ENCODE measurements at regions not wholly inside any gene's neighbourhood (a gene's known extent, or its start where the extent isn't known, plus 50 kb on each side); places are given as distances from the start of the nearest gene placed in this dataset.

DNA sequence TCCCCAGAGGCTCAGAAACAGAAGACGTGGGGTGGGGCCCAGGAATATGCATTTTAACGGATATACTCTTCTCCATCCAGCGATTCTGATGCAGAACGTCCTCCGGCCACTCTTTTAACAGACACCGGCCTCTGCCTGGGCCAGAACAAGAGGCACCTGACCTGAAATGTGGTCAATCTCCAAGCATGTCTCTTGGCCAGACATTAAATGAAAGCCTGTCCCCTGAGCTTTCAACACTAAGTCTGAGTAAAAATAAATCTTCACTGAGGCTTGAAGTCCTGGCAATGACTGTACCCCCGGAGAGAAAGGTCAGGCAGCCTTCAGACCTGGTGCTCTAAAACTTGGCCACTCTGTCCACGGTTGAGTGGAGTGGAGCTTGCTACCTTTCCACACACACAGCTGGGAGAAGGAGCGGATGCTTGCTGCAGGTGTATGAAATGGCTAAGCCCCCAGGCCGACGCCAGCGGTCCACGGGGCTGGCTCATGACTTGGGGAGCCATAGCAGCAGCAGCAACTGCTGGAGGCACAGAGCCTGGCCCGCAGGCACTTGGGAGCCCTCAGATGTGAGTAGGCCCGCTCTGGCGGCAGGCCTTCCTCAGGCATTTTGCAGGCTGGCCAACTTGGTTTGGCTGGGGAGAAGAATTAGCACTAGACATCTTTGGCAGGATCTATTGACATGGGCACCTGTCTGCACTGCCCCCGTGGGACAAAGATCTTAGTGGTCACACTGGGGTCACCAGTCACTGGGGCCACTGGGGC lies 79.7 kb downstream of the TMEM17 start:
- H3K27ac ChIP-seq, result no peak overlapping the region
- no peak for TF ChIP-seq CTCF (conservative IDR thresholded peaks at IDR 0.05)

GRCh38 chr2:62425684-62426083 lies 80.3 kb downstream of the TMEM17 start:
- TF ChIP-seq CTCF (conservative IDR thresholded peaks at IDR 0.05), result no peak

DNA sequence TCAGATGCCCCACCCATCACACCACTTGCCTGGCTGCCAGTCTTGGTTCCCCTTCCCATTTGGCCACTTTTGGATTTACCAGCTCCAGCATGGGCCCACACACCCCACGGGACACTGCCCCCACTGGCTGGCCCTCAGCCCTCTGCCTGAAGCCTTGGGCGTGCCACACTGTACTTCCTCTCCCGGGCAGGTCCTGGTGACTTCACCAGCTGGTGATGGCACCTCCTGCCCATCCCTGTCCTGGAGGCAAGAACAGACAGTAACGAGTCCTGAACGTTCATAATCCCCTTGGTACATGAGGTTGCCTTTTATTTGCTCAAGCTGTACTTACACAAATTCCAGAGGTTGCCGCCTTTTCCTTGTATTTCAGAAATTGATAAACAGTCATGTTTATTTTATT lies 81.1 kb downstream of the TMEM17 start:
- TF ChIP-seq CTCF (conservative IDR thresholded peaks at IDR 0.05), result no peak
- no peak overlapping the region for H3K27ac ChIP-seq

More at GRCh38 chr2:62425684-62426083, 80.3 kb downstream of the TMEM17 start:
- no peak overlapping the region for H3K27ac ChIP-seq

DNA sequence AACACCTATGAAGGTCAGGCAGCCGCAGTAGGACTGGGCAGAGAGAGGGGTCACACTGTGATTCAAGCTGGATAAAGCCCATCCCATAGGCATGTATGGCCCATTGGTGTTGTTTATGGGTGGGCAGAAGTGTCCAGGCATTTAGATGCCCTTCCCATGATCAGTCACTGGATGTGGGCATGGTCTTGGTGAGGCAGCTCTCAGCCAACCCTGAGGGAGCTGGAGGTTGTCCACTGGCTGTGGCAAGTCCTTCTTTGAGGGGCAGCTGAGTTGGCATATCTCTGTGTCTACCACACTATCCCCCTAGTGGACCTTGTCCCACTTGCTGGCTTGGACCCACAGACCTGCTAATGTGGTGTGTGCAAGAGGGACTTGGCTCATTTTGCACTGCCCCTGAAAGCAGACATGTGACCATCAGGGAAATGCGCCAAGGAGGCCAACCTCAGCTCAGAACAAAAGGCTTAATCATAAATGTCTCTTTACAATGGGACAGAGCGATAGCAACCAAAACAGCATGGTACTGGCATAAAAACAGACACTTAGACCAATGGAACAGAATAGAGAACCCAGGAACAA lies 82.0 kb downstream of the TMEM17 start:
- no peak for TF ChIP-seq CTCF (conservative IDR thresholded peaks at IDR 0.05)
- H3K27ac ChIP-seq, result no peak overlapping the region

DNA sequence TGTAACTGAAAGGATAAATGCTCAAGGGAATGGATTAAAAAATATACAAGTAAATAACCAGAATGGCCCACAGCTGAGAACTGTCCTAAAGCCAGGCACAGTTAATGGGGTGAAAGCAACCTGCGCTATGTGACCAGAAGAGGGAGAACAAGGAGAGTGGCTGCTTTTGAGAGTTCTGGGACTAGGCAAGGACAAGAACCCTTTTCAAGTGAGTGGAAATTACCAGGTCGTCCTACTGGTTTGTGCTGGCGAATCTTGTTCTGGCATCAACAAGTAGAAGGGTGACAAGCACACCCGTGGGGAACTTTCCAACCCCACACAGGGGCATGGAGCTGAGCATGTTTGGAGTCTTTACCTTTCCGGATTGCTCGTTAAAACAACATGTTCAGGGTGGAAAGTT lies 82.8 kb downstream of the TMEM17 start:
- H3K27ac ChIP-seq, result no peak overlapping the region
- TF ChIP-seq CTCF (conservative IDR thresholded peaks at IDR 0.05), result no peak

GRCh38 chr2:62415518-62415917 lies 90.5 kb downstream of the TMEM17 start:
- no peak overlapping the region for H3K27ac ChIP-seq
- TF ChIP-seq CTCF (conservative IDR thresholded peaks at IDR 0.05), result no peak

DNA sequence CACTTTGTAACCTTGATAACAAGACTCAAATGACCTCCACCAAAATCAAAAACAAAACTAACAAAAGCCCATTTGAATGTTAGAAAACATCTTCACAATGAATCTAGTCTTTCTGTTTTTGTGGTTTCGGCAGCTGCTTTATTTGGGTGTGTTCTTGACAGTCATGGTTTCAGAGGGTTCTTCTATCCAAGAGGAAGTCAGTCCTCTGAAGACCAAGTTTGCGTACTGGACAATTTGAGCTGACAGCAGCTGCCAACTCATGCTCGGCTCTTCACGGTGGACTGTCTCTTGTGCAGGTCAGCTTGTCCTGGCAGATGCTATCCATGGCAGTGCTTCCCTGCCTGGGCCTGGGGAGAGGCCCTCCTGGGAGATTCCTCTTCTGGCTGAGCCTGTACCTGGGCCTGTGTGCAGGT lies 91.0 kb downstream of the TMEM17 start:
- no peak overlapping the region for H3K27ac ChIP-seq
- no peak for TF ChIP-seq CTCF (conservative IDR thresholded peaks at IDR 0.05)
